Ectodermal cell (in vitro differentiated cells): ENCODE measurements at regions not wholly inside any gene's neighbourhood (a gene's known extent, or its start where the extent isn't known, plus 50 kb on each side); places are given as distances from the start of the nearest gene placed in this dataset.

Source experiments
- H3K27ac ChIP-seq: 2 replicates; pipeline ENCODE4 v1.7.0; 2013; ENCODE audit warnings: mild to moderate bottlenecking, low read depth, low read length; ENCODE audit not compliant: insufficient read depth, poor library complexity, severe bottlenecking
- H3K27me3 ChIP-seq: 2 replicates; pipeline ENCODE4 v1.7.0; 2013; ENCODE audit warnings: mild to moderate bottlenecking, low read length; ENCODE audit not compliant: insufficient read depth, control insufficient read depth, poor library complexity, severe bottlenecking
- H3K36me3 ChIP-seq: one replicate; pipeline ENCODE4 v1.7.0; 2013; ENCODE audit warnings: low read length; ENCODE audit not compliant: control insufficient read depth, insufficient read depth
- H3K4me1 ChIP-seq: one replicate; pipeline ENCODE4 v1.7.0; 2013; ENCODE audit warnings: low read length; ENCODE audit not compliant: control insufficient read depth, insufficient read depth
- H3K4me3 ChIP-seq: 2 replicates; pipeline ENCODE4 v1.7.0; 2013; ENCODE audit warnings: low read depth, low read length, control low read depth; ENCODE audit not compliant: insufficient read depth
- H3K9me3 ChIP-seq: 2 replicates; pipeline ENCODE4 v1.7.0; 2013; ENCODE audit warnings: mild to moderate bottlenecking, low read length, moderate library complexity; ENCODE audit not compliant: control insufficient read depth
- WGBS, 2 experiments: methylation state at CpG; one replicate each; pipeline ENCODE4 v1.1.7; 2013; ENCODE audit warnings: missing lambda C conversion rate in 2 of 2; 5-methylcytosine and 5-hydroxymethylcytosine counted together

- Histone ChIP-seq H3K4me3 (no peak overlapping the region), H3K4me1 (no peaks in the 10 kb centered on the region), H3K9me3 (no peaks in the 10 kb centered on the region), H3K27ac (no peak overlapping the region), H3K36me3 (no peaks in the 10 kb centered on the region), H3K27me3 (no peaks in the 10 kb centered on the region)
- WGBS, 2 experiments: 88 to 97% methylated on average over 6 of the region's 6 CpGs
Measured at GRCh38 chr12:126776026-126776655, 1490.8 kb upstream of the TMEM132C start.

DNA sequence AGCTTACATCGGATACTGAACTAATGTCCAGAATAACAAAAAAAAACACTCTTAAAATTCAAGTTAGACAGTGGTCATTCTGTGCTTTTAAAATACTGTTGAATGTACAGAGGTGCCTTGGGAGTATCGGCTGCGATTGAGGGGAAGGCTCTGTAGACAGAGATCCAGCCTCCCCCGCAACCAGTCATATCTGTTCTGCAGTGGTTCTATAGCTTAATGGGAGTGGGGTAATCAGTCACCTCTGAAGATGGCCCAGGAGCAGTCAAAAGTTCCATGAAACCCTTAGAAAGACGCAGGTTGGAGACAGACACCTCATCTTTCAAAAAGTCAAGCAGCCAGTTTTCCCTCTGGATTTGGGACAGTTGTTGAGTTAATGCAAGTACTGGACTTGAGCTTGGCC lies 1486.6 kb upstream of the TMEM132C start:
- Histone ChIP-seq H3K36me3 (no peaks in the 10 kb centered on the region), H3K4me1 (no peaks in the 10 kb centered on the region), H3K27ac (no peak overlapping the region), H3K9me3 (no peaks in the 10 kb centered on the region), H3K27me3 (no peaks in the 10 kb centered on the region), H3K4me3 (no peak overlapping the region)
- 93 to 94% methylated on average over 4 to 5 of the region's 5 CpGs for WGBS, 2 experiments

GRCh38 chr12:126781593-126781992 lies 1485.4 kb upstream of the TMEM132C start:
- H3K4me3 ChIP-seq: no peak overlapping the region
- no peaks in the 10 kb centered on the region for H3K27me3 ChIP-seq

DNA sequence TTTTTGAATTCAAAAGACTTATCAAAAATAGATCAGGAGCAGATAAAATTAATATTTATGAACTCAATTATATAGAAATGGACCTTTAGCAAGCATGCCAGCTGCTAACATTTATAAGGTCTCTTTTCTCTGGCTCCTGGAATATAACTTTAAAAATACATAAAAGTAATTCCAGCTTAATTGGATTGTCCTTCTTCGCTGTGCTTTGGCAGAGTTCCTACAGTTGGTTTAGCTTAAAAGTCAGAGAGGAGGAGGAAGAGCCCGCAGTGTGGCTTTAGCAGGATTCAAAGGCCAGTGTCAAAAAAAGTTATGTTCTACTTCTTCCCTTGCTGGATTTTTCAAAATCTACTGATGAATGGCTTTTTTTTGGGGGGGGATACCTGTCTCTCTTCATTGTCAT lies 1484.9 kb upstream of the TMEM132C start:
- 94% methylated on average over 2 of the region's 2 CpGs for WGBS, 2 experiments
- Histone ChIP-seq H3K4me1 (no peaks in the 10 kb centered on the region), H3K9me3 (no peaks in the 10 kb centered on the region), H3K4me3 (no peak overlapping the region), H3K27ac (no peak overlapping the region), H3K36me3 (no peaks in the 10 kb centered on the region), H3K27me3 (no peaks in the 10 kb centered on the region)

More at GRCh38 chr12:126781593-126781992, 1485.4 kb upstream of the TMEM132C start:
- Histone ChIP-seq H3K27ac (no peak overlapping the region), H3K4me1 (no peaks in the 10 kb centered on the region), H3K36me3 (no peaks in the 10 kb centered on the region), H3K9me3 (no peaks in the 10 kb centered on the region)
- WGBS, 2 experiments: 84 to 87% methylated on average over 2 to 3 of the region's 3 CpGs

DNA sequence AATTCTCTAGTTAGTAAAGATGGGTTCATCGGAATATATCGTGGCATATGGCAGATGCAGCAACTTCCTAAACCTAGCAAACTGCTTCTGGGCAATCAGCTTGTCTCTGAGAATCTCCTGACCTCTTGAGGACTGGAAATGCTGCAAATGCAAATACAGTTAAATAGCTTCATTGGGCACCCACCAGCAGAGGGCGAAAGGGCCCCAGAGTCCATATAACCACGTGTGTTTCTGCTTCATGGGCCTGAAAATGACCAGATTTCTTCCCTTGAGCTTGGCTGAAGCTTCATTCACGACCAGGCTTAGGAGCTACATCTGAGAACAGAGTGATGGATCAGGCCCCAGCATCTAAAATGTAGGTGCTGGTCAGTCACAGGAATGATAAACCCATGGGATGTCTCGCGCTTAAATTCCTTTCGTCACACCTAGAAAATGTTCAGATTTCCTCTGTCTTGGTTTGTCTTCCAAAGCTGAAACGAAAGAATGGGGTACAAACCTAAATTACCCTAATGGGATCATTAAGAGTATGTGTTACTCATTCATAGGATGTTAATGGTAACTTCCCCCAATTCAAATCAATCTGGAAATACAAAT lies 1482.5 kb upstream of the TMEM132C start:
- Histone ChIP-seq H3K4me1 (no peaks in the 10 kb centered on the region), H3K27ac (no peak overlapping the region), H3K9me3 (no peaks in the 10 kb centered on the region), H3K4me3 (no peak overlapping the region), H3K27me3 (no peaks in the 10 kb centered on the region), H3K36me3 (no peaks in the 10 kb centered on the region)
- 62 to 64% methylated on average over 9 of the region's 9 CpGs for whole genome bisulfite sequencing, 2 experiments

- WGBS, 2 experiments: 87 to 89% methylated on average over 4 of the region's 4 CpGs
- Histone ChIP-seq H3K9me3 (no peaks in the 10 kb centered on the region), H3K4me1 (no peaks in the 10 kb centered on the region), H3K27me3 (no peaks in the 10 kb centered on the region), H3K4me3 (no peak overlapping the region), H3K27ac (no peak overlapping the region), H3K36me3 (no peaks in the 10 kb centered on the region)
Measured at GRCh38 chr12:126789963-126790362, 1477.0 kb upstream of the TMEM132C start.

- Histone ChIP-seq H3K27ac (no peak overlapping the region), H3K9me3 (no peaks in the 10 kb centered on the region), H3K27me3 (no peaks in the 10 kb centered on the region), H3K4me3 (no peak overlapping the region), H3K4me1 (no peaks in the 10 kb centered on the region), H3K36me3 (no peaks in the 10 kb centered on the region)
- 88 to 91% methylated on average over 8 of the region's 8 CpGs for WGBS, 2 experiments
Measured at GRCh38 chr12:126791122-126791521, 1475.8 kb upstream of the TMEM132C start.

- Histone ChIP-seq H3K4me1 (no peaks in the 10 kb centered on the region), H3K4me3 (no peak overlapping the region), H3K36me3 (no peaks in the 10 kb centered on the region), H3K27me3 (no peaks in the 10 kb centered on the region), H3K27ac (no peak overlapping the region), H3K9me3 (no peaks in the 10 kb centered on the region)
- WGBS, 2 experiments: 95% methylated on average over 6 of the region's 6 CpGs
Measured at GRCh38 chr12:126792411-126792810, 1474.6 kb upstream of the TMEM132C start.

GRCh38 chr12:126797525-126797924 lies 1469.4 kb upstream of the TMEM132C start:
- H3K4me1 ChIP-seq: no peaks in the 10 kb centered on the region
- H3K27me3 ChIP-seq: no peaks in the 10 kb centered on the region
- WGBS, 2 experiments: 85 to 90% methylated on average over 5 of the region's 5 CpGs
- no peak overlapping the region for H3K27ac ChIP-seq
- H3K4me3 ChIP-seq: no peak overlapping the region
- no peaks in the 10 kb centered on the region for H3K36me3 ChIP-seq
- no peaks in the 10 kb centered on the region for H3K9me3 ChIP-seq

GRCh38 chr12:126798449-126798848 lies 1468.5 kb upstream of the TMEM132C start:
- Histone ChIP-seq H3K36me3 (no peaks in the 10 kb centered on the region), H3K4me1 (no peaks in the 10 kb centered on the region), H3K4me3 (no peak overlapping the region), H3K27ac (no peak overlapping the region), H3K27me3 (no peaks in the 10 kb centered on the region), H3K9me3 (no peaks in the 10 kb centered on the region)
- WGBS, 2 experiments: 93% methylated on average over 5 of the region's 5 CpGs
